NT2/D1 (cell line): ENCODE measurements at regions not wholly inside any gene's neighbourhood (a gene's known extent, or its start where the extent isn't known, plus 50 kb on each side); places are given as distances from the start of the nearest gene placed in this dataset.
"Not testable (repeated sequence)": the region's sequence is repeated elsewhere in the genome, so short reads cannot be mapped to it uniquely, and the experiment has no call there.

Source experiments
- DNase-seq: peaks from one replicate; pipeline ENCODE4 v3.0.0-alpha.2; 2011; ENCODE audit warnings: low read depth, low spot score
- H3K27me3 ChIP-seq: 2 replicates; pipeline ENCODE4 v1.6.0; 2011; ENCODE audit warnings: mild to moderate bottlenecking; ENCODE audit not compliant: insufficient read length, insufficient read depth
- H3K36me3 ChIP-seq: 2 replicates; pipeline ENCODE4 v1.6.1; 2011; ENCODE audit warnings: mild to moderate bottlenecking, low read length, mixed read lengths; ENCODE audit not compliant: insufficient read depth, insufficient read length
- H3K4me1 ChIP-seq: 2 replicates; pipeline ENCODE4 v1.5.1; 2011; ENCODE audit not compliant: insufficient read depth, insufficient read length
- H3K4me3 ChIP-seq: 2 replicates; pipeline ENCODE4 v1.5.1; 2011; ENCODE audit warnings: low read depth; ENCODE audit not compliant: insufficient read length
- H3K9ac ChIP-seq: 2 replicates; pipeline ENCODE4 v1.6.0; 2011; ENCODE audit warnings: low read depth; ENCODE audit not compliant: insufficient read length
- H3K9me3 ChIP-seq: 2 replicates; pipeline ENCODE4 v1.5.1; 2011; ENCODE audit warnings: mild to moderate bottlenecking, low read length; ENCODE audit not compliant: insufficient read depth
- SUZ12 ChIP-seq: IDR thresholded peaks from 2 replicates; pipeline ENCODE4 v1.6.1; 2011; ENCODE audit not compliant: insufficient read length, insufficient read depth; ENCODE audit errors: extremely low read depth
- YY1 ChIP-seq: IDR thresholded peaks from 2 replicates; pipeline ENCODE4 v1.6.1; 2011; ENCODE audit not compliant: insufficient read length, insufficient read depth
- ZNF274 ChIP-seq: IDR thresholded peaks from 2 replicates; pipeline ENCODE4 v1.6.1; 2011; ENCODE audit warnings: mild to moderate bottlenecking, low read depth, low read length

DNA sequence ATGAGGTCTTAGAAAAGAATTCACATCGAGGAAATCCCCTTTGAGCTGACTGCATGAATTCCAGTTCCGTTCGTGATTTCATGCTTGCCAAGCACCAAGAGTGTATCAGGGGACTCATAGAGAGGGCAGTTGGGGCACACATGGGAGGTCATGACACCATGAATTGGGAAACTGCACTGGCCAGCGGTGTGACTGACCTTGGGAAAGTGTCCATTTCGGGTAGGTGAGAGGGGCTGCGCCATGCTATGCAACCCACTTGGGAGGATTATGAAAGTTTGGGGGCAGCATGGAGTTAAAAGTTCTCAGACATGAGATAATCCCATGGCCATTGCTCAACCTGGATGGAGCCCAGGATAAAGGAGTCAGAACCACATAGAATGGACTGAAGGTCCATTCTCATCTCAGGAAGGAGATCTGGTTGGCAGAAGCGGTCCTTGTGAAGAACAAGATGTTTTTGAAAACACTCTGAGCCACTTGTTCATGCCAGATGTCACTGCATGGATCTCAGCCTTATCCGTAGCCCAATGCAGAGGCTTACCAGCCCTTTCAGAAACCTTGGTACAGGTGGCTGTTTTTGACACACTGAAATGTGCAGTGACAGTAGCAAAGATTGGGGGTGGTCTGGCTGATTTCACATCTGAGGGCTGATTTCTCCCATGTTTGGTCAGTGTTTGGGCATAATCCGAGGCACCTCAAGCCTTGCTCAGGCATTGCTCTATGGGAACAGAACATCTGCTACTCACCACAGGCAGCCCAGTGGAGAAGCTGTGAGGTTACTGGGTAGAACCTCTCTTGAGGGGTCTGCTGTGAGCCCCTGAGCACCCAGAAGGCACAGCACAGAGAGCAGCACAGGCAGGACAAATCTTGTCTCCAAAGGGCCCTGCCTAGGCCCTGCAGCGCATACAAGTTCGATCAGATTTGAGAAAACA is 252.3 kb downstream of the CXCL12 start:
- H3K4me1 ChIP-seq = no peaks in the 10 kb centered on the region
- no peak overlapping the region for H3K9ac ChIP-seq
- no peaks in the 10 kb centered on the region for H3K27me3 ChIP-seq
- TF ChIP-seq YY1 (no peak), SUZ12 (no peak), ZNF274 (no peak)
- no peak overlapping the region for H3K4me3 ChIP-seq
- no peak for DNase-seq
- peaks cover 8% of the 10 kb centered on the region for H3K9me3 ChIP-seq
- H3K36me3 ChIP-seq = no peaks in the 10 kb centered on the region

GRCh38 chr10:44126291-44126717 is 258.6 kb downstream of the CXCL12 start:
- no peak overlapping the region for H3K9ac ChIP-seq
- no peaks in the 10 kb centered on the region for H3K36me3 ChIP-seq
- no peaks in the 10 kb centered on the region for H3K4me1 ChIP-seq
- H3K4me3 ChIP-seq = no peak overlapping the region
- H3K9me3 ChIP-seq = no peaks in the 10 kb centered on the region
- TF ChIP-seq SUZ12 (no peak), ZNF274 (no peak), YY1 (no peak)
- no peaks in the 10 kb centered on the region for H3K27me3 ChIP-seq
- no peak for DNase-seq

- TF ChIP-seq ZNF274 = no peak
- TF ChIP-seq YY1 = no peak
- TF ChIP-seq SUZ12 = no peak
- H3K9ac ChIP-seq = no peak overlapping the region
- no peaks in the 10 kb centered on the region for H3K36me3 ChIP-seq
- H3K27me3 ChIP-seq = no peaks in the 10 kb centered on the region
- H3K4me3 ChIP-seq = no peak overlapping the region
- DNase-seq = no peak
- no peaks in the 10 kb centered on the region for H3K9me3 ChIP-seq
- H3K4me1 ChIP-seq = no peaks in the 10 kb centered on the region
These were observed 259.0 kb downstream of the CXCL12 start for GRCh38 chr10:44125879-44126278.

- TF ChIP-seq YY1 (no peak), SUZ12 (no peak), ZNF274 (no peak)
- Histone ChIP-seq H3K36me3 (no peaks in the 10 kb centered on the region), H3K4me3 (no peak overlapping the region), H3K9me3 (peaks cover 11% of the 10 kb centered on the region; the same call in 1 of the 2 replicates), H3K9ac (no peak overlapping the region), H3K4me1 (no peaks in the 10 kb centered on the region), H3K27me3 (no peaks in the 10 kb centered on the region)
- no peak for DNase-seq
These were observed 266.4 kb downstream of the CXCL12 start for GRCh38 chr10:44118500-44118899.

DNA sequence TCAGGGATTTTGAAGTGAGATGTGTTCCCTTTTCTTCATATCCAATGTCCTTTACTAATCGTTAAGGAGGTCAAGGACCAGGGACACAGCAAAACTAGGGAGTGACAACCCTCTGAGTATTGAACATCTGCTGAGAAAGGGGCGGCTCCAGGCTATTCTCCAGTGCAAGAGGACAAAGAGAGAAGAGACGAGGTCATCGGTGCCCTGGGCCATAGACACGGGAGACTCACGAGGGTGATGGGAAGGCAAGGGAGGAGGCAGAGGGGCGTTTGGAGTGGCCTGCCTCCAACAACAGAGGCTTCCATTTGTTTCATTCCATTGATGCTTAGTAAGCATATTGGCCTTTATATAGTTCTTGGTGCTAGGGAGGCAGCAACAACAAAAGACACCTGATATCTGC is 268.4 kb downstream of the CXCL12 start:
- DNase-seq = no peak
- H3K4me1 ChIP-seq = peaks cover 2% of the 10 kb centered on the region

DNA sequence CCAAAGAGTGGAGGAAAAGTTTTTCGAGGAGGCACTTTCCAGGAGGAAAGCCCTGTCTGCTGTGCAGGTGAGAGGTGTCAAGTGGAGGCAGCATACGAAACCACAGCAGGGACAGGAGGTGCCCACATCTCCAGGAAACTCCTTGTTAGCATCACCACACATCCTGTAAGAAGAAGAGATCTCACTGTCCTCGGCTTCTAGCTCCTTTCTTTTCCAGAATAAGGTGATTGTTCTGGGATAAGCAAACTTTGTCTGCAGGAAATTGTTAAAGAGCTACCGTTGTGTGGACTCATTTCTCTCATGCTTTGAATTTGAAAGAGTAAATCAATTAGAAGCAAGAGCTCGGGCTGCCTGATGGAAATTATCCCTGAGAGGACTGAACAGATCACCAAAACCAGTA is 269.4 kb downstream of the CXCL12 start:
- peaks cover 17% of the 10 kb centered on the region; the same call in 1 of the 2 replicates for H3K9me3 ChIP-seq
- TF ChIP-seq ZNF274 = no peak
- TF ChIP-seq YY1 = no peak
- TF ChIP-seq SUZ12 = no peak
- DNase-seq = no peak
- H3K27me3 ChIP-seq = no peaks in the 10 kb centered on the region
- H3K4me1 ChIP-seq = peaks cover 2% of the 10 kb centered on the region
- no peak overlapping the region for H3K4me3 ChIP-seq
- no peaks in the 10 kb centered on the region for H3K36me3 ChIP-seq
- no peak overlapping the region for H3K9ac ChIP-seq

More for the DNA sequence above, 268.4 kb downstream of the CXCL12 start:
- Histone ChIP-seq H3K4me3 (no peak overlapping the region), H3K27me3 (no peaks in the 10 kb centered on the region), H3K9ac (no peak overlapping the region), H3K9me3 (peaks cover 17% of the 10 kb centered on the region; the same call in 1 of the 2 replicates), H3K36me3 (no peaks in the 10 kb centered on the region)
- no peak for TF ChIP-seq SUZ12
- TF ChIP-seq ZNF274 = no peak
- TF ChIP-seq YY1 = no peak

- H3K9me3 ChIP-seq = peaks cover 17% of the 10 kb centered on the region; the same call in 1 of the 2 replicates
- TF ChIP-seq YY1 = no peak
- TF ChIP-seq ZNF274 = no peak
- TF ChIP-seq SUZ12 = no peak
These were observed 270.5 kb downstream of the CXCL12 start for GRCh38 chr10:44114441-44114840.

DNA sequence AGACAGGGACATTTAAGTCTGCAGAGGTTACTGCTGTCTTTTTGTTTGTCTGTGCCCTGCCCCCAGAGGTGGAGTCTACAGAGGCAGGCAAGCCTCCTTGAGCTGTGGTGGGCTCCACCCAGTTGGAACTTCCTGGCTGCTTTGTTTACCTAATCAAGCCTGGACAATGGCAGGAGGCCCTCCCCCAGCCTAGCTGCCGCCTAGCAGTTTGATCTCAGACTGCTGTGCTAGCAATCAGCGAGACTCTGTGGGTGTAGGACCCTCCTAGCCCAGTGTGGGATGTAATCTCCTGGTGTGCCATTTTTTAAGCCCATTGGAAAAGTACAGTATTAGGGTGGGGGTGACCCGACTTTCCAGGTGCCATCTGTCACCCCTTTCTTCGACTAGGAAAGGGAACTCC is 272.6 kb downstream of the CXCL12 start:
- not testable (repeated sequence) for H3K9ac ChIP-seq, H3K4me1 ChIP-seq, H3K36me3 ChIP-seq, H3K27me3 ChIP-seq, H3K4me3 ChIP-seq
- DNase-seq = peak; percentile 56
- H3K9me3 ChIP-seq = peaks cover 11% of the 10 kb centered on the region; the same call in 1 of the 2 replicates

More at GRCh38 chr10:44114441-44114840, 270.5 kb downstream of the CXCL12 start:
- Histone ChIP-seq H3K36me3 (no peaks in the 10 kb centered on the region), H3K9ac (no peak overlapping the region), H3K27me3 (no peaks in the 10 kb centered on the region), H3K4me1 (peaks cover 2% of the 10 kb centered on the region), H3K4me3 (no peak overlapping the region)
- DNase-seq = no peak
